MM.1S (cell line): ENCODE measurements at regions not wholly inside any gene's neighbourhood (a gene's known extent, or its start where the extent isn't known, plus 50 kb on each side); places are given as distances from the start of the nearest gene placed in this dataset.

Experiments used
- CTCF ChIP-seq: fragments of 300-600 bp; sonication (generic); IDR thresholded peaks from 2 replicates; pipeline ENCODE4 v1.5.1; 2016; ENCODE audit warnings: antibody characterized with exemption, low read length, mixed read lengths
- EZH2 ChIP-seq: fragments of 300-600 bp; sonication (generic); optimal IDR thresholded peaks from 2 replicates; pipeline ENCODE3; 2017; ENCODE audit warnings: low read depth, mild to moderate bottlenecking, antibody characterized with exemption, low read length, mixed read lengths
- EZH2phosphoT487 ChIP-seq: fragments of 300-600 bp; sonication (generic); IDR thresholded peaks from 2 replicates; pipeline ENCODE4 v1.6.1; 2018; ENCODE audit warnings: antibody characterized with exemption, low read length

- TF ChIP-seq EZH2 (no peak), CTCF (no peak), EZH2phosphoT487 (no peak)
These were observed 74.4 kb downstream of the ZIC1 start for GRCh38 chr3:147483578-147483977.
